ENCODE measurements at regions not wholly inside any gene's neighbourhood (a gene's known extent, or its start where the extent isn't known, plus 50 kb on each side); places are given as distances from the start of the nearest gene placed in this dataset.
"Not testable (repeated sequence)": the region's sequence is repeated elsewhere in the genome, so short reads cannot be mapped to it uniquely, and the experiment has no call there.

DNA sequence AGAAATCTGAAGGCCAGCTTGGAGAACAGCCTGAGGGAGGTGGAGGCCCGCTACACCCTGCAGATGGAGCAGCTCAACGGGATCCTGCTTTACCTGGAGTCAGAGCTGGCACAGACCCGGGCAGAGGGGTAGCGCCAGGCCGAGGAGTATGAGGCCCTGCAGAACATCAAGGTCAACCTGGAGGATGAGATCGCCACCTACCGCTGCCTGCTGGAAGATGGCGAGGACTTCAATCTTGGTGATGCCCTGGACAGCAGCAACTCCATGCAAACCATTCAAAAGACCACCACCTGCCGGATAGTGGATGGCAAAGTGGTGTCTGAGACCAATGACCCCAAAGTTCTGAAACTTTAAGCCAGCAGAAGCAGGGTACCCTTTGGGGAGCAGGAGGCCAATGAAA is 318.4 kb downstream of the ZFHX3 start:
- DNase-seq; intact Hi-C loops (cut with DNase I): not testable (repeated sequence)

DNA sequence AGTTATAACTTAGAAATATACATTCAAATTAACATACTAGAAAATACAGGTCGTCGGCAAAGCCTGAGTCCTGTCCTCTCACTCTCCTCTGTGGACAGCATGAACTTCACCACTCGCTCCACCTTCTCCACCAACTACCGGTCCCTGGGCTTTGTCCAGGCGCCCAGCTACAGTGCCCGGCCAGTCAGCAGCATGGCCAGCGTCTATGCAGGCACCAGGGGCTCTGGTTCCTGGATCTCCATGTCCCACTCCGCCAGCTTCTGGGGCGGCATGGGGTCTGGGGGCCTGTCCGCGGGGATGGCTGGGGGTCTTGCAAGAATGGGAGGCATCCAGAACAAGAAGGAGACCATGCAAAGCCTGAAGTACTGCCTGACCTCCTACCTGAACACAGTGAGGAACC is 319.4 kb downstream of the ZFHX3 start:
- DNase-seq, result no peak
- intact Hi-C loops (cut with DNase I), result no loop called here

DNA sequence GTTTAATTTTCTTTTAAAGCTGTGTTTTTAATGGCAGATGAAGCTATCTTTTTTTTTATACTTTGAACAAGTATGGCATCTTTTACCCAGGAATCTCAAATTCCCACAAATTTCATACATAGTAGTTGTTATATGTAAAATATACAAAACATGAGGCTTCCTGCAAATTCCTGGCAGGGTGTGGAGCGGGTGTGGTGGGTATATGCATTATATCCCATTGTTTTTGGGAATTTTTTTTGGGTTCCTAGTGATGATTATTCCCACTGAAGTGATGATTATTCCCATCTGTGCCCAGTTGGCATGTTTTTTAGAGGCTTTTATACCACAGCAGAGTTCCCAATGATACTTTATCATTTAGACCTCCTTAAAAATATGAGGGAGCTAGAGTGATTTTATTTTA is 320.4 kb downstream of the ZFHX3 start:
- no peak for DNase-seq

DNA sequence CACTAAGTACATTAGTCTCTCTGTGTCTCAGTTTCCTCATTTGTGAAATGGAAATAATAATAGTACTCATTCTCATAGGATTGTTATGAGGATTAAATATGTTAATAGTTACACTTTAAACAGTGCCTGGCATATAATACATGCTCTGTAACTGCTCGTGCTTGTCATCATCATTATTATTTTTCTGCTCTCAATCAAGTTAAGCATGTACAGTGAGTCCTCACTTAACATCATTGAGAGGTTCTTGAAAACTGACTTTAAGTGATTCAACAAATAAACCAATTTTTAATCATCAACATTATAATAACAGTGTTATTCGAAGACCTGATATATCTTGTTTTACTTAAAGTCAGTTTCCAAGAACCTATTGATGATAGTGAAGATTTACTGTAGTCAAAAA is 322.3 kb downstream of the ZFHX3 start:
- intact Hi-C loops (cut with DNase I), result no loop called here

More for the DNA sequence above, 320.4 kb downstream of the ZFHX3 start:
- intact Hi-C loops (cut with DNase I), result no loop called here

DNA sequence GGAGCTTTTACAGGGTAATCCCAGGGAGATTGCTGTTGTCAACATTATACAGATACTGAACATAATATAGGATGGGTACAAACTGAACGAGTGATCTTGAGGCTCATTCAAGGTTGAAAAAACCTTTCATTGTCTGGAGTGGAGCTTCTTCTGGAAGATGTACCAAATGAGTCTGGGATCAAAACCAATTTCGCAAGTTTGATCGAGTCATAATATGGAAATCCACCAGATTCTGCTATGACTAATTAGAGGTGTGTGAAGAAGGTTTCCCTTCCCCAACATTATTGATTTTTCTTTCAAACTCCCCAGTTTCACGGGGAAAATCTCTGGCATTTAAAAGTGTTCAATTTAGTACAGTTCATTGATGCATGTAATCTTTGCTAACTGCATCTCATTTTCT is 324.1 kb downstream of the ZFHX3 start:
- no peak for DNase-seq
- intact Hi-C loops (cut with DNase I), result no loop called here

More for the DNA sequence above, 322.3 kb downstream of the ZFHX3 start:
- DNase-seq, result no peak

DNA sequence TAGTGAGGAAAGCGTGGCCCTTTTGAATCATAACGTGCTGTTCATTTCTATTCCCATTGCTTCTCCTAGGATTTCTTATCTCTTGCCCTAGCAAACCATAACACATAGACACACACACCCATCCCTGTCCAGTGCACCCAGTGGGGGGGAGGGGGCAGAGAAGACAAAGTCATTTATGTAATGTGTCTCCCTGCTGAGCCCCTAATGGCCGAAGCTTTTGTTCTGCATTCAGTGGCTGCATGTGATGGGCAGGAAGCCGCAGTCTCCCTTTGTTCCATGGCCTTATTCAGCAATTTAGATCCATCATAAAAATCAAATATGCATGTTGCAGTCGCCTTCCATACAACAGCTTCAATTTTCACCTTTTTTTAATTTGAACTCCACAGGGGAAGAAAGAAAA is 325.4 kb downstream of the ZFHX3 start:
- DNase-seq, result peak in 24 of 42 donors; percentile 7 to 59 (median 20)
- intact Hi-C loops (cut with DNase I), result no loop called here

DNA sequence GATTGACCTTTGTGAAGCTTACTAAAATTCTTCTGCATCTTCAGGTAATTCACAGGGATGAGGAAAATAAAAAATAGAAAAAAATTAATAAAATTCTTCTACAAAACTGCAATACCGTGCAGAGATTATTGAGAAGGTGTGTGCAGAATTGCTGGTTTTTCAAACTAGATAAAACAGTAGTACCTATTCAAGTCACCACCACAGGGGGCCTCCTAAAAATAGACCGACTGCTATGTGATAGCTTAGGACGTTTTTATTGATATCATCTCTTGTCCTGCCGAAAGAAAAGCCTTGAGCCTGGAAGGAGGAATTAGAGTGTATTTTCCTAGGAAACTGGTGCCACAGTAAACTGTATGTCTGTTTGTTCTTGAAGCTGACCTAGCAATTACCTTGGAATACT is 325.9 kb downstream of the ZFHX3 start:
- no peak for DNase-seq
- intact Hi-C loops (cut with DNase I), result no loop called here

DNA sequence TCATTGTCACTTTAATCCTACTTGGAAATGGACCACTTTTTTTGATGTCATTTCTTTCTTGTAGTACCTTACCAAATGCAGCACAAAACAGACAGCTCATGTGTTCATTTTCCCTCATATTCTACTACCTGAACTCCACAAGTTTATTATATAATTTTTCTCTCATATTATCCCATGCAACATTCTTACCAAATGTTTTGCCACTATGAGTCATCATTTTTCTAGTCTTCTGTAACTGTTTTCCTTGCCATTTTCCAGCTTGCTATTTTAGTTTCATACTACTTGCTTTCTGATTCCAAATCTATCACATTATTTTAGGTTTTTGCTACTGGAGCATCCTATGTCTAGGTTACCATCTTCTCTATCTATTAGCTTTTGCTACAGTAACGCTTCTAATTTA is 332.7 kb downstream of the ZFHX3 start:
- intact Hi-C loops (cut with DNase I), result no loop called here
- DNase-seq, result no peak

DNA sequence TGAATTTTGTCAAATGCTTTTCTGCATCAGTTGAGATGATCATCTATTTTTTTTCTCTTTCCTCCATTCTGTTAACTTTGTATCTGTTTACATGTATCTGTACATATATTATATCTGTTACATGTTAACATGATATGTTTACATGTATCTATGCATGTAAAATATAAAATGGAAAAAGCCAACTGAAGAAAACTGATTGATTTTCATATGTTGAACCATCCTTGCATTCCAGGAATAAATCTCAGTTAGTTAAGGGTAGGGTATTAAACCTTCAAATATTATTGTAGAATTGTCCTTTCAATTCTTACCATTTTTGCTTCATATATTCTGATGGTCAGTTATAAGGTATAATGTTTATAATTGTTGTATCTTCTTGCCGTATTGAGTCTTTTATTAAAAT is 336.1 kb downstream of the ZFHX3 start:
- no peak for DNase-seq
- intact Hi-C loops (cut with DNase I), result no loop called here

DNA sequence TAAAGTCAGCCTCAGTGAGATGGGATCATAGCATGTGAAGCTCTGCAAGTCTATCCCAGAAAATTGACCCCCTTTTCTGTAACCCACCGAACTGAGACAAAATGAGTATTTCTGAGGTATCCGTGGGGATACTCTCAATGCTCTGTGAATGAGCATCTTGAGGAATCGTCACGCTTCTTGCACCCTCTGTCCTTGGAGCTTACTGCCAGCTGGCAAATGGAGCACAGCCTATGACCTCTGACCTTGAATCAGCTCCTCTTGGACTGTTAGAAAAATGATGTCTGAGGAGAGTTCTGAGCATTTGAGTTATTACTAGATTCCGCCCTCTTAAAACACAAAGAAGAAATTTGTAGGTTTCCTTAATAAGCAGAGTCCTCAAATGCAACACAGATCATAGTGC is 342.1 kb downstream of the ZFHX3 start:
- DNase-seq, result no peak

DNA sequence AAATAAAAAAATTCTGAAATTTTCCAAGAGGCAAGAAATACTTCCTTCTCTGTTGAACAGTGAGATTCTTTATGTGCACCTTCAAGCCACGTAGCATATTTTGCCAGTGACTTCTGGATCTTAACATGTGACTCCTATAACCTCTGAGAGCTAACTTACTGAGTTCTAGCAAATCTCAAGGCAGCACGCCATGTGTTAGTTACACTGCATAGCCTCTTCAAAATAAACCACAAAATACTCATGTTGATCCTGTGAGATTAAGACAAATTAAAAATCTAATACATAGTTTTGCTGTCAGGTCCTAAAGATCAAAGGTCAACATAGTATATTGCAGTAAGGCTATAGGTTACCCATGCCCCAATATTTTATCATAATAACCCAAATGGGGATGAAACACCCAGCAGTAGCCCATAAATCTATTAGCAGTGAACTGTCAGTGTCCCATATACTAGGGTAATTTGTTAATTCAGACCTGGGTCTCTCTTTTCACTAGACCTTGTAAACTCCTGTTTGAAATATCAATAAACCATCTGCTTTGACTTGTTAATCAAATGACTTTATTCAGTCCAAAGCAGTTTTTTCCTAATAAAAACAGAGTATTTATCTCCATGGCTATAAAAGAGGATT is 343.1 kb downstream of the ZFHX3 start:
- intact Hi-C loops (cut with DNase I), result no loop called here
- no peak for DNase-seq

More for the DNA sequence above, 342.1 kb downstream of the ZFHX3 start:
- intact Hi-C loops (cut with DNase I), result no loop called here

DNA sequence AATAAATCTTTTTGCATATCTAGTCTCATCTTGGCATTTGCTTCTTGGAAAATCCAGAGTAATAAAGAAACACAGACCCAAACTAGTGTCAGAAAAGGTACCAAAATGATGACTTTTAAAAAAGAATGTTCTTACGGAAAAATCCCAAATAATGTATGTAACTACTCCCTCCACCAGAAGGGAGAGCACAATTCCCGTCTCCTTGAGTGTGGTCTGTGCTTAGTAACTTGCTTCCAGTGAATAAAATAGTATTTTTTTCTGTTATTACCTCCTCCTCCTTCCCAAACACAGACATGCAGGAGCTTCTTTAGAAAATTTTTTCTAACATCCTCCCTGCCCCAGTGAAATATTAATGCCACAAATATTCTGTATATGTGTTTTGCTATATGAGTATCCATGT is 358.1 kb downstream of the ZFHX3 start:
- DNase-seq, result no peak

DNA sequence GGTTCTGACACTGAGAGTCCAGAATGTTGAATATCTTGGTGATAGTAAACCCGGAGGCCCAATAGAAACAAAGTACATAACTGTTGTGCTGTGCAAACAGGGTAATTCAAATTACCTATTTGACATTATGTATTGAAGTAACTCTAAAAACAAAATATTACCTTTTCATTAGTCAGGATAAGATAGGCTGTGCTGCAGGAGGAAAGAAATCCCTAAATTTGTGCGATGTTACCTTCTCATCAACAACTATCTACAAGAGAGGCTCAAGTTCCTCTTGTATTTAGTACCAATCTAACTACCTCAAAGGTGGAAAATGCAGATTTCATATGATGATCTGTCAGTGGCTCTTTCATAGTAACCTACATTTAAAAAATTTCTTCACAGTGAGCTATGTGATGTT is 367.2 kb downstream of the ZFHX3 start:
- DNase-seq, result no peak
- intact Hi-C loops (cut with DNase I), result no loop called here

More for the DNA sequence above, 358.1 kb downstream of the ZFHX3 start:
- intact Hi-C loops (cut with DNase I), result no loop called here

DNA sequence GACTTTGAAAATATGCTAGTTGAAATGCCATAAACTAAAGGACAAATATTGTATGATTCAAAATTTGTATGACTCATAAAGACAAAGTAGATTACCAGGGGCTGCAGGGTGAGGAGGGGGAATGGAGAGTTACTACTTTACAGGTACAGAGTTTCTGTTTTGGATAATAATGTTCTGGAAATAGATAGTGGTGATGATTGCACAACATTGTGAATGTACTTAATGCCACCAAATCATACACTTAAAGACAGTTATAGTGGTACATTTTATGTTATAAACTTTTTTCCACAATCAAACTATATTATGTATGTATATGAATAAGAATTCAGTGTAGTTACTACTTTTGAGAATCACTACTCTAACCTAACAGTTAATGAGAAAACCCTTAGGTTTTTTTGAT is 368.1 kb downstream of the ZFHX3 start:
- DNase-seq, result no peak
- intact Hi-C loops (cut with DNase I), result no loop called here

DNA sequence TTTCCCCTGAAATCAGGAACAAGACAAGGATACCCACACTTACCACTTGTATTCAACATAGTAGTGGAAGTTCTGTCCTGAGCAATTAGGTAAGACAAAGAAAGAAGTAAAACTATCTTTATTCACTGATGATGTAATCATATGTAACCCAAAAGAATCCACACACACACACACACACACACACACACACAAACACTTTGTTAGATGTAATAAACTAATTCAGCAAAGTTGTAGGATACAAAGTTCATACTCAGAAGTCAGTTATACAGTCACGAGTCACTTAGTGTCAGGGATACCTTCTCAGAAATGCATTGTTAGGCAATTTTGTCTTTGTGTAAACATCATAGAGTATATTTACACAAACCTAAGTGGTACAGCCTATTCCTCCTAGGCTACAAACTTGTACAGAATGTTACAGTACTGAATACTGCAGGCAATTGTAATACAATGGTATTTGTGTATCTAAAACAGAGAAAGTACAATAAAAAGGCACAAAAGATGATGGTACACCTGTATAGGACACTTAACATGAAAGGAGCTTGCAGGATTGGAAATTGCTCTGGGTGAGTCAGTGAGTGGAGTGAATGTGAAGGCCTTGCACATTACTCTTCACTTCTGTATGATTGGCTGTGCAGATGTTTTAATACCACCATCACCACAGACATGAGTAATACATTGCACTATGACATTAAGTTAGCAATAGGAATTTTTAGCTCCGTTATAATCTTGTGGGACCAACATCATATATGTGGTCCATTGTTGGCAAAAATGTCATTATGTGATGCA is 370.1 kb downstream of the ZFHX3 start:
- DNase-seq, result no peak
- intact Hi-C loops (cut with DNase I), result no loop called here

DNA sequence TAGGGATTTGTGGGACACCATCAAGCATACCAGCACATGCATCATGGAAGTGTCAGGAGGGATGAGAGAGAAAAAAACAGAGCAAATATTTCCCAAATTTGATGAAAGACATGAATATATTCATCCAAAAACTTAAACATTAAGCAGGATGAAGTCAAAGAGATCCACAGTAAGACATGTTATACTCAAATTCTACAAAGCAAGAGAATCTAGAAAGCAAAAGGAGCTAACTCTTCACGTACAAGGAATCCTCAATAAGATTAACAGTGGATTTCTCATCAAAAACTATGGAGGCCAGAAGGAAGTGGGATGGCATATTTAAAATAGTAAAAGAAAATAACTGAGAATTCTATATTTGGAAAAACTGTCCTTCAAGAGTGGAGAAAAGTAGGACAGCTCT is 374.8 kb downstream of the ZFHX3 start:
- intact Hi-C loops (cut with DNase I), result no loop called here
- no peak for DNase-seq

DNA sequence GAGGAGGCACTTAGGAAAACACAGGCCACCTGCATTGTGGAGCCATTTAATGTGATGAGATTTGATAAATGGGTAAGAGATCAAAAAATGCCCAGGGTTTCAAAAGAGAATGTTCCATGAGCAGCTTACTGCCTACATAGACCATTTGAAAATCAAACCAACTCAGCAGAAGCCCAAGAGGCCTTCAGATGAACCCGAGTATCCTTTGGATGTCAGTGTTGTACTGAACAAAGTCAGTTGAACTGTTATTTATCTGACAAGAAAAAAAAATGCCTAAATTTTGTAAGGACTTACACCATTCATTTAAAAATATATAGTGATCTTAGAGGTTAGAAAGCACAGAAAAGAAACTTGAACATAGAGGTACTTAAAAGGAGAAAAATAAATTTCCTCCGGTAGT is 381.7 kb downstream of the ZFHX3 start:
- no peak for DNase-seq
- intact Hi-C loops (cut with DNase I), result no loop called here

DNA sequence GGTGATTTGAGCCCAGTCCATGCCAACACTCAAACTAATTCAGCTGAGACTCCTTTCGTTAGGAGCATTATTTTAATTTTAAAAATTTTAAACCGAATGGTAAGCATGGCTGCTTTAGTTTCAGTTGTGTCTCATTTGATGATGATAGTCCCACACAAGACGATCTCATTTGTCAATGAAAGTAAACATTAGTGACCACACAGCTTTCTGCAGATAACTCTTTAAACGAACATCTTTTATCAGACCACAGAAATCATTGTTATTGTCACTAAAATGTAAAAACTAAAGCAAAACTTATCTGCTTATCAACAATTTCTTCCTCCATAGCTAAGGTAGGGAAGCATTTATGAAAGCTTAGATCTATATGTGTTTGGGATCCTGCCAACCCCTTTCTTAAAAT is 382.2 kb downstream of the ZFHX3 start:
- intact Hi-C loops (cut with DNase I), result no loop called here
- no peak for DNase-seq

DNA sequence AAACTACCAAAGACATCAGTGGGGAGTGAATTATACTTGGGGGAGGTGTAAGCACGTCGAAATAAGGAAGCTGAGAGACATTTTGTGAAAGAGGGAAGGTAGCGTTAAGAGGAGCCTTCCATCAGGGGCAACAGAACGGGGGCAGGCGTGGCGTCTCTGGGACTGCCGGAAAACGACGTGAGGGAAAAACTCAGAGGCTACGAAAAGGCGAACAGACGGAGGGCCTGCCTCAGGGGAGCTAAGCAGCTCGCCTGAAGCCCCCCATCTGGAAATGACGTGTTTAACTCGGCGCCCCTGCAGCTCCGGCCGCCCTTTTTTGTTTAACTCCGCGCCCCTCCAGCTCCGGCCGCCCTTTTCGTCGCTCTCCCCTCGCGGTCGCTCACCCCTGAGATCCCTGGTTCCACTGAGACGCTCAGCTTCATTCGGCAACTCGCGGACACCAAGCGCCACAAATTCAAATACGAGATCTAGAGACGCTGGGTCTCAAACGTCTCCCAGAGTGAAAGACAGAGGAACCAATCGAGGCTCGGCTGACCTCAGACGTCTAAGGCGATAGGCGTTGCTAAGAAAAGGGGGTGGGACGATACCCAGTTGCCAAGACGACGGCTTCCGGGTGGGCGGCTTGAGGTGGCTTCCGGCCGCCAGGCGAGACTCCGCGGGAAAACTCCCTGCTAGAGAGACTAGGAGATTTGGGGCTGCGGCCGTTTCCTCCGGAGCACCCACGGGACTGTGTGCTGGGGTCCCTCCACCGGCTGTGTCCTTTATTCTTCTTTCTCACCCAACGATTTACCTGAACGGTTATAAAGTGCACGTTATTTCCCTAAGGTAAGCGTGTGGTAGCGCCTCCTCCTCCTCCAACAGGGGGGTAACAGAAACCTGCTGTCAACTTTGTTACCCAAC is 383.2 kb downstream of the ZFHX3 start:
- intact Hi-C loops (cut with DNase I), result no loop called here

DNA sequence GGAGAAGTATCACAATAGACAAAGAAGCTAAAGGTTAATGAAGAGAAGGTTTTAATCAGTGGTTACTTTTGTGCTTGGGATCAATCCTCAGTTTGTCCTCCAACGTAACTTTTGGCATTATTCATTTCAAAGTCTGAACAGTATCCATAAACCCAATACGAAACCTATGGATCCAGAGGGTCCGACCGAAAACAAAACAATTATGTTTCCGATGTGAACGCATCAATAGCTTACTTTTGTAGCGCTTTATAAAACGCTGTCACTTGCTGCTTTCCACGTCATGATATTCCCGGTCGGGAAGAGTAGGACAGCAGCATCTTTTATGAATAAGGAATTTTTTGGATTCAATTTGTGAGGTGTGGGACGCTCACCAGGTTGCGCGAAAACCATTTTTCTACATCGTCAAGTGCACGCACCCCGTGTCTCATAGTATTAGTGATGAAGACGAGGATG is 383.8 kb downstream of the ZFHX3 start:
- intact Hi-C loops (cut with DNase I), result no loop called here
- no peak for DNase-seq

More for the DNA sequence above, 383.2 kb downstream of the ZFHX3 start:
- DNase-seq, result peak; percentile 88 to 99 (median 96)
